Stomach (tissue), 8 donors: ENCODE measurements at regions not wholly inside any gene's neighbourhood (a gene's known extent, or its start where the extent isn't known, plus 50 kb on each side); places are given as distances from the start of the nearest gene placed in this dataset.

Source experiments
- DNase-seq, 2 donors: peaks; one replicate each; pipeline versions ENCODE4 v3.0.0 to v3.0.0-alpha.2; 2013 to 2019
- H3K27ac ChIP-seq, 5 donors: fragments of 200-600 bp in 4 of 5; sonication (generic) in 4 of 5; one replicate each; pipeline ENCODE4 v1.5.1; 2013 to 2019; ENCODE audit warnings: mild to moderate bottlenecking in 1 of 5, moderate library complexity in 1 of 5
- H3K27me3 ChIP-seq, 3 donors: fragments of 200-600 bp; sonication (generic); one replicate each; pipeline ENCODE4 v1.5.1; 2017 to 2019; ENCODE audit warnings: mixed run types in 1 of 3
- H3K36me3 ChIP-seq, 4 donors: fragments of 200-600 bp; sonication (generic); 1 replicate in 3 of 4; 2 replicates in 1 of 4; pipeline ENCODE4 v1.5.1; 2016 to 2019
- H3K4me1 ChIP-seq, 4 donors: fragments of 200-600 bp; sonication (generic); one replicate each; pipeline ENCODE4 v1.5.1; 2016 to 2019
- H3K4me3 ChIP-seq, 4 donors: fragments of 200-600 bp; sonication (generic) in 3 of 4; one replicate each; pipeline ENCODE4 v1.5.1; 2016 to 2019; ENCODE audit warnings: mild to moderate bottlenecking in 1 of 4
- H3K9me3 ChIP-seq, 4 donors: fragments of 200-600 bp; sonication (generic); one replicate each; pipeline ENCODE4 v1.5.1; 2016 to 2019
- CTCF ChIP-seq, 7 experiments: fragments of 450-650 bp in 4 of 7; fragments of 200-600 bp in 3 of 7; sonication (generic) in 3 of 7; IDR thresholded peaks; one replicate each; pipeline ENCODE4 v1.5.1; 2016 to 2019; ENCODE audit warnings: antibody characterized with exemption in 7 of 7, control low read depth in 2 of 7, mild to moderate bottlenecking in 1 of 7
- EP300 ChIP-seq: sonication (generic); formaldehyde crosslinking; IDR thresholded peaks from one replicate; pipeline ENCODE4 v1.6.1; 2017; ENCODE audit warnings: antibody characterized with exemption
- POLR2A ChIP-seq, 4 donors: fragments of 450-650 bp; IDR thresholded peaks; one replicate each; pipeline ENCODE4 v1.6.1; 2016; ENCODE audit warnings: antibody characterized with exemption in 4 of 4, control low read depth in 2 of 4, mild to moderate bottlenecking in 1 of 4, moderate library complexity in 1 of 4
- POLR2AphosphoS5 ChIP-seq, 3 donors: sonication (generic); formaldehyde crosslinking; IDR thresholded peaks; one replicate each; pipeline ENCODE4 v1.6.1; 2016; ENCODE audit warnings: antibody characterized with exemption in 3 of 3
- whole genome bisulfite sequencing, 5 donors: extraction: QIAGEN DNeasy Blood & Tissue Kit in 3 of 5; methylation state at CpG; one replicate each; pipeline versions ENCODE4 v1.1.5 to v1.1.7; 2013 to 2018; 5-methylcytosine and 5-hydroxymethylcytosine counted together
- intact Hi-C: fragments of 100-400 bp; cut with DNase I; formaldehyde crosslinking; loops from one replicate; pipeline ENCODE4 v1.15.1; 2023; ENCODE audit warnings: low total_unique reads
- donor health status: healthy with polysubstance abuse.
- donor health status: Bipolar disorder and iron deficiency.
- donor health status: healthy.

- Histone ChIP-seq H3K9me3 (peaks cover 0 to 9% (median 2%) of the 10 kb centered on the region in 4 donors), H3K36me3 (no peaks in the 10 kb centered on the region), H3K4me3 (no peak overlapping the region), H3K27me3 (peaks cover 0 to 17% (median 0%) of the 10 kb centered on the region in 3 donors), H3K4me1 (peaks cover 0 to 8% (median 2%) of the 10 kb centered on the region in 4 donors), H3K27ac (no peak overlapping the region)
- TF ChIP-seq POLR2A (IDR thresholded peaks at IDR 0.05) (no peak), CTCF (IDR thresholded peaks at IDR 0.05) (no peak), POLR2AphosphoS5 (IDR thresholded peaks at IDR 0.05) (no peak), EP300 (no peak)
- intact Hi-C loops, result no loop called here
- DNase-seq, result peak in 1 of 2 donors; percentile 20
- WGBS, 5 donors, result 70 to 89% (median 79%) methylated on average over 14 to 16 of the region's 16 CpGs
Observed at GRCh38 chr10:131657318-131657984, 243.4 kb upstream of the PPP2R2D start.

GRCh38 chr10:131657985-131658330, 242.8 kb upstream of the PPP2R2D start:
- peak in 1 of 2 donors; percentile 13 for DNase-seq
- H3K36me3 ChIP-seq, result no peaks in the 10 kb centered on the region
- H3K27ac ChIP-seq, result no peak overlapping the region
- TF ChIP-seq CTCF (IDR thresholded peaks at IDR 0.05), result no peak
- no peak for TF ChIP-seq POLR2AphosphoS5 (IDR thresholded peaks at IDR 0.05)
- TF ChIP-seq EP300, result no peak
- no peak for TF ChIP-seq POLR2A (IDR thresholded peaks at IDR 0.05)
- peaks cover 0 to 8% (median 2%) of the 10 kb centered on the region in 4 donors for H3K4me1 ChIP-seq
- H3K27me3 ChIP-seq, result peaks cover 0 to 12% (median 0%) of the 10 kb centered on the region in 3 donors
- no peak overlapping the region for H3K4me3 ChIP-seq
- H3K9me3 ChIP-seq, result peaks cover 0 to 9% (median 2%) of the 10 kb centered on the region in 4 donors
- intact Hi-C loops, result no loop called here
- 87 to 95% (median 91%) methylated on average over 9 of the region's 9 CpGs for WGBS, 5 donors

GRCh38 chr10:131658476-131659110, 242.2 kb upstream of the PPP2R2D start:
- H3K27me3 ChIP-seq, result peaks cover 0 to 7% (median 0%) of the 10 kb centered on the region in 3 donors
- no peak overlapping the region for H3K27ac ChIP-seq
- no peaks in the 10 kb centered on the region for H3K36me3 ChIP-seq
- DNase-seq, result peak in 1 of 2 donors; percentile 9
- H3K4me3 ChIP-seq, result no peak overlapping the region
- H3K9me3 ChIP-seq, result peaks cover 0 to 9% (median 2%) of the 10 kb centered on the region in 4 donors
- intact Hi-C loops, result no loop called here
- H3K4me1 ChIP-seq, result peaks cover 0 to 8% (median 2%) of the 10 kb centered on the region in 4 donors
- no peak for TF ChIP-seq POLR2AphosphoS5 (IDR thresholded peaks at IDR 0.05)
- no peak for TF ChIP-seq POLR2A (IDR thresholded peaks at IDR 0.05)
- TF ChIP-seq CTCF (IDR thresholded peaks at IDR 0.05), result no peak
- no peak for TF ChIP-seq EP300
- WGBS, 5 donors, result 82 to 85% (median 83%) methylated on average over 6 to 9 of the region's 9 CpGs

DNA sequence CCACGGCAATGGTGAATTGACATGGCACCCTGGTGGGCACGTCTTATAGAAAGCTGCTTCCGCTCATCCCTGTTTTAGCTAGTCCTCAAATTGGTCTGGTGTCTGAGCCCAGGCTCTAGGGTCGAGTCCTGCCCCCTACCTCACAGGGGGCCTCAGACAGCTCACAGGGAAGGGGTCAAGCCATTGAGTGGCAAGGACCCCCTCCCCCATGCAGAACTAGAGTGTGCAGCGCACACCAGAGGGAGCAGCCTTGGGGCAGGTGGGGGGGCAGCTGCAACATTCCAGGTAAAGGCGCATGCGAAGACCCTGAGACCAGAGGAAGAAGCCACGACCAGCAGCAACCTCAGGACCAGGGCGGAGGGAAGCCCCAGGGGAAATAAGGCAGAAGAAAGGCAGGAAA, 240.4 kb upstream of the PPP2R2D start:
- Histone ChIP-seq H3K27ac (no peak overlapping the region), H3K4me1 (no peaks in the 10 kb centered on the region), H3K4me3 (no peak overlapping the region), H3K27me3 (no peaks in the 10 kb centered on the region), H3K9me3 (peaks cover 0 to 9% (median 2%) of the 10 kb centered on the region in 4 donors), H3K36me3 (no peaks in the 10 kb centered on the region)
- 89 to 93% (median 93%) methylated on average over 9 of the region's 9 CpGs for whole genome bisulfite sequencing, 5 donors
- DNase-seq, result no peak
- intact Hi-C loops, result no loop called here
- TF ChIP-seq EP300 (no peak), POLR2AphosphoS5 (IDR thresholded peaks at IDR 0.05) (no peak), CTCF (IDR thresholded peaks at IDR 0.05) (no peak), POLR2A (IDR thresholded peaks at IDR 0.05) (no peak)
